GM23248 (cell line): ENCODE measurements at regions not wholly inside any gene's neighbourhood (a gene's known extent, or its start where the extent isn't known, plus 50 kb on each side); places are given as distances from the start of the nearest gene placed in this dataset.

Source experiments
- DNase-seq: peaks from one replicate; pipeline ENCODE4 v3.0.0-alpha.2; 2015
- H2AFZ ChIP-seq: fragments of 200-600 bp; sonication (generic); 2 replicates; pipeline ENCODE4 v1.6.1; 2016; ENCODE audit warnings: antibody characterized with exemption
- H3F3A ChIP-seq: fragments of 200-600 bp; sonication (generic); 2 replicates; pipeline ENCODE4 v1.6.1; 2016; ENCODE audit warnings: mild to moderate bottlenecking, antibody characterized with exemption, mixed run types; ENCODE audit not compliant: insufficient read depth
- H3K27ac ChIP-seq: fragments of 200-600 bp; sonication (generic); 2 replicates; pipeline ENCODE4 v1.5.1; 2016; ENCODE audit warnings: mild to moderate bottlenecking
- H3K27me3 ChIP-seq: fragments of 200-600 bp; sonication (generic); replicated peaks from 2 replicates; pipeline ENCODE4 v1.6.1; 2016; ENCODE audit warnings: mild to moderate bottlenecking; ENCODE audit not compliant: insufficient read depth
- H3K36me3 ChIP-seq: fragments of 200-600 bp; sonication (generic); 2 replicates; pipeline ENCODE4 v1.6.1; 2016; ENCODE audit warnings: low read depth, mild to moderate bottlenecking
- H3K4me1 ChIP-seq: fragments of 200-600 bp; sonication (generic); 2 replicates; pipeline ENCODE4 v1.6.1; 2016; ENCODE audit warnings: mild to moderate bottlenecking; ENCODE audit not compliant: insufficient read depth
- H3K4me2 ChIP-seq: fragments of 200-600 bp; sonication (generic); one replicate; pipeline ENCODE4 v1.6.1; 2016; ENCODE audit warnings: mild to moderate bottlenecking; ENCODE audit not compliant: unreplicated experiment
- H3K4me3 ChIP-seq: fragments of 200-600 bp; sonication (generic); 2 replicates; pipeline ENCODE4 v1.5.1; 2016; ENCODE audit warnings: mild to moderate bottlenecking
- H3K79me2 ChIP-seq: fragments of 200-600 bp; sonication (generic); 2 replicates; pipeline ENCODE4 v1.6.1; 2016; ENCODE audit warnings: mild to moderate bottlenecking; ENCODE audit not compliant: insufficient read depth
- H3K9ac ChIP-seq: fragments of 200-600 bp; sonication (generic); 2 replicates; pipeline ENCODE4 v1.6.1; 2016; ENCODE audit warnings: mild to moderate bottlenecking
- H3K9me2 ChIP-seq: fragments of 200-600 bp; sonication (generic); 2 replicates; pipeline ENCODE4 v1.6.1; 2016; ENCODE audit warnings: mixed run types, mild to moderate bottlenecking, moderate library complexity; ENCODE audit not compliant: insufficient read depth
- H3K9me3 ChIP-seq: fragments of 200-600 bp; sonication (generic); one replicate; pipeline ENCODE4 v1.6.1; 2017; ENCODE audit warnings: low read depth
- H4K20me1 ChIP-seq: fragments of 200-600 bp; sonication (generic); 2 replicates; pipeline ENCODE4 v1.6.0; 2016; ENCODE audit not compliant: insufficient read depth
- EZH2 ChIP-seq: fragments of 200-600 bp; sonication (generic); IDR thresholded peaks from 2 replicates; pipeline ENCODE4 v1.6.1; 2018; ENCODE audit warnings: antibody characterized with exemption, mild to moderate bottlenecking; ENCODE audit not compliant: insufficient read depth, poor library complexity, severe bottlenecking
- EZH2phosphoT487 ChIP-seq: fragments of 200-600 bp; sonication (generic); IDR thresholded peaks from 2 replicates; pipeline ENCODE4 v1.6.1; 2018; ENCODE audit warnings: antibody characterized with exemption, moderate library complexity, mild to moderate bottlenecking, low read depth; ENCODE audit not compliant: insufficient read depth
- WGBS, 2 experiments: methylation state at CpG; one replicate each; pipeline ENCODE4 v1.1.6; 2015 to 2017; ENCODE audit warnings: low lambda C conversion rate in 2 of 2, low coverage in 1 of 2; ENCODE audit errors: missing lambda C conversion rate in 2 of 2; 5-methylcytosine and 5-hydroxymethylcytosine counted together
- in situ Hi-C: fragments of 300-500 bp; cut with MboI; formaldehyde crosslinking; loops from 2 replicates; pipeline ENCODE4 v1.15.0; 2020

GRCh38 chr11:104549019-104549418, 349.2 kb downstream of the CASP12 start:
- Histone ChIP-seq H3K79me2 (no peaks in the 10 kb centered on the region), H3K4me2 (no peak overlapping the region), H3K36me3 (no peaks in the 10 kb centered on the region), H4K20me1 (no peaks in the 10 kb centered on the region), H3K27me3 (no peaks in the 10 kb centered on the region), H3K27ac (no peak overlapping the region), H3F3A (no peaks in the 10 kb centered on the region), H3K9me2 (no peaks in the 10 kb centered on the region), H3K4me1 (no peaks in the 10 kb centered on the region), H3K9ac (no peak overlapping the region), H3K9me3 (no peaks in the 10 kb centered on the region), H3K4me3 (no peak overlapping the region), H2AFZ (no peak overlapping the region)
- 75 to 77% methylated on average over 1 of the region's 1 CpG for WGBS, 2 experiments
- no peak for TF ChIP-seq EZH2
- TF ChIP-seq EZH2phosphoT487, result no peak
- no peak for DNase-seq
- in situ Hi-C loops, result no loop called here

GRCh38 chr11:104547996-104548661, 350.1 kb downstream of the CASP12 start:
- Histone ChIP-seq H3K9ac (no peak overlapping the region), H3K4me3 (no peak overlapping the region), H3K4me2 (no peak overlapping the region), H3K79me2 (no peaks in the 10 kb centered on the region), H2AFZ (no peak overlapping the region), H3K36me3 (no peaks in the 10 kb centered on the region), H4K20me1 (no peaks in the 10 kb centered on the region), H3K27me3 (no peaks in the 10 kb centered on the region), H3K27ac (no peak overlapping the region), H3K9me3 (no peaks in the 10 kb centered on the region), H3K9me2 (no peaks in the 10 kb centered on the region), H3F3A (no peaks in the 10 kb centered on the region), H3K4me1 (no peaks in the 10 kb centered on the region)
- no peak for TF ChIP-seq EZH2phosphoT487
- no peak for TF ChIP-seq EZH2
- WGBS, 2 experiments, result 79 to 83% methylated on average over 3 of the region's 3 CpGs
- in situ Hi-C loops, result no loop called here
- DNase-seq, result peak; percentile 35

- H3K4me2 ChIP-seq, result no peak overlapping the region
- in situ Hi-C loops, result no loop called here
- H3K36me3 ChIP-seq, result no peaks in the 10 kb centered on the region
- H3K79me2 ChIP-seq, result no peaks in the 10 kb centered on the region
- no peaks in the 10 kb centered on the region for H3K9me3 ChIP-seq
- H2AFZ ChIP-seq, result no peak overlapping the region
- no peaks in the 10 kb centered on the region for H4K20me1 ChIP-seq
- no peaks in the 10 kb centered on the region for H3K4me1 ChIP-seq
- H3K4me3 ChIP-seq, result no peak overlapping the region
- WGBS, 2 experiments, result 45 to 69% methylated on average over 2 of the region's 2 CpGs
- no peak for TF ChIP-seq EZH2phosphoT487
- no peak for TF ChIP-seq EZH2
- H3F3A ChIP-seq, result no peaks in the 10 kb centered on the region
- no peak for DNase-seq
- no peak overlapping the region for H3K9ac ChIP-seq
- H3K27me3 ChIP-seq, result no peaks in the 10 kb centered on the region
- H3K27ac ChIP-seq, result no peak overlapping the region
- H3K9me2 ChIP-seq, result no peaks in the 10 kb centered on the region
Measured at GRCh38 chr11:104546501-104546900, 351.8 kb downstream of the CASP12 start.

GRCh38 chr11:104541701-104542100, 356.6 kb downstream of the CASP12 start:
- no peak overlapping the region for H3K4me3 ChIP-seq
- H2AFZ ChIP-seq, result no peak overlapping the region
- TF ChIP-seq EZH2 (no peak), EZH2phosphoT487 (no peak)
- no peaks in the 10 kb centered on the region for H3K79me2 ChIP-seq
- no peaks in the 10 kb centered on the region for H4K20me1 ChIP-seq
- H3K9ac ChIP-seq, result no peak overlapping the region
- DNase-seq, result no peak
- H3K9me2 ChIP-seq, result no peaks in the 10 kb centered on the region
- H3K27me3 ChIP-seq, result no peaks in the 10 kb centered on the region
- H3K27ac ChIP-seq, result no peak overlapping the region
- no peak overlapping the region for H3K4me2 ChIP-seq
- no peaks in the 10 kb centered on the region for H3F3A ChIP-seq
- no peaks in the 10 kb centered on the region for H3K4me1 ChIP-seq
- in situ Hi-C loops, result no loop called here
- H3K36me3 ChIP-seq, result no peaks in the 10 kb centered on the region
- no peaks in the 10 kb centered on the region for H3K9me3 ChIP-seq
- WGBS, 2 experiments, result 3 to 16% methylated on average over 1 of the region's 1 CpG

GRCh38 chr11:104538313-104538712, 359.9 kb downstream of the CASP12 start:
- Histone ChIP-seq H3K4me2 (no peak overlapping the region), H3K9ac (no peak overlapping the region), H3K4me3 (no peak overlapping the region), H3K9me3 (no peaks in the 10 kb centered on the region), H3K36me3 (no peaks in the 10 kb centered on the region), H3K27ac (no peak overlapping the region), H3K9me2 (no peaks in the 10 kb centered on the region), H4K20me1 (no peaks in the 10 kb centered on the region), H3K4me1 (no peaks in the 10 kb centered on the region), H3K79me2 (no peaks in the 10 kb centered on the region), H3F3A (no peaks in the 10 kb centered on the region), H3K27me3 (no peaks in the 10 kb centered on the region), H2AFZ (no peak overlapping the region)
- TF ChIP-seq EZH2phosphoT487 (no peak), EZH2 (no peak)
- in situ Hi-C loops, result no loop called here
- 57 to 63% methylated on average over 1 of the region's 1 CpG for WGBS, 2 experiments
- no peak for DNase-seq
